Esophagus mucosa (tissue), 1 donor: ENCODE measurements at regions not wholly inside any gene's neighbourhood (a gene's known extent, or its start where the extent isn't known, plus 50 kb on each side); places are given as distances from the start of the nearest gene placed in this dataset.
"Not testable (repeated sequence)": the region's sequence is repeated elsewhere in the genome, so short reads cannot be mapped to it uniquely, and the experiment has no call there.

Experiments used
- ATAC-seq: fragments of 200-7000 bp; cut with Tn5 transposase; one replicate; pipeline ENCODE4 v1.9.1; 2020
- donor health status: DM: yes; HTN: yes; CAD: no.

- ATAC-seq = no peak
Measured at GRCh38 chr19:27729332-27729731, 1483.6 kb downstream of the UQCRFS1 start.

- no peak for ATAC-seq
Measured at GRCh38 chr19:27722625-27723024, 1490.3 kb downstream of the UQCRFS1 start.

GRCh38 chr19:27720155-27720554 is 1492.8 kb downstream of the UQCRFS1 start:
- ATAC-seq = no peak

GRCh38 chr19:27719034-27719433 is 1493.9 kb downstream of the UQCRFS1 start:
- ATAC-seq = no peak

GRCh38 chr19:27718234-27718633 is 1494.7 kb downstream of the UQCRFS1 start:
- no peak for ATAC-seq

GRCh38 chr19:27717825-27718224 is 1495.1 kb downstream of the UQCRFS1 start:
- no peak for ATAC-seq

- no peak for ATAC-seq
Measured at GRCh38 chr19:27716922-27717321, 1496.0 kb downstream of the UQCRFS1 start.

GRCh38 chr19:27714857-27715256 is 1498.1 kb downstream of the UQCRFS1 start:
- no peak for ATAC-seq

GRCh38 chr19:27709496-27709895 is 1503.5 kb downstream of the UQCRFS1 start:
- ATAC-seq = no peak

- ATAC-seq = not testable (repeated sequence)
Measured at GRCh38 chr19:27708986-27709385, 1504.0 kb downstream of the UQCRFS1 start.

GRCh38 chr19:27707026-27707425 is 1505.9 kb downstream of the UQCRFS1 start:
- ATAC-seq = not testable (repeated sequence)

GRCh38 chr19:27705896-27706295 is 1507.1 kb downstream of the UQCRFS1 start:
- no peak for ATAC-seq

GRCh38 chr19:27694361-27695055 is 1518.4 kb downstream of the UQCRFS1 start:
- ATAC-seq = no peak

GRCh38 chr19:27691991-27692390 is 1521.0 kb downstream of the UQCRFS1 start:
- no peak for ATAC-seq

- ATAC-seq = no peak
Measured at GRCh38 chr19:27689734-27690241, 1523.2 kb downstream of the UQCRFS1 start.

GRCh38 chr19:27684293-27684692 is 1528.7 kb downstream of the UQCRFS1 start:
- no peak for ATAC-seq

- ATAC-seq = no peak
Measured at GRCh38 chr19:27681972-27682371, 1531.0 kb downstream of the UQCRFS1 start.

- ATAC-seq = no peak
Measured at GRCh38 chr19:27679905-27680304, 1533.0 kb downstream of the UQCRFS1 start.

- ATAC-seq = no peak
Measured at GRCh38 chr19:27679399-27679798, 1533.6 kb downstream of the UQCRFS1 start.

GRCh38 chr19:27676877-27677276 is 1536.1 kb downstream of the UQCRFS1 start:
- ATAC-seq = no peak

GRCh38 chr19:27676334-27676733 is 1536.6 kb downstream of the UQCRFS1 start:
- no peak for ATAC-seq

- ATAC-seq = no peak
Measured at GRCh38 chr19:27675771-27676170, 1537.2 kb downstream of the UQCRFS1 start.

GRCh38 chr19:27674701-27675100 is 1538.2 kb downstream of the UQCRFS1 start:
- no peak for ATAC-seq

- no peak for ATAC-seq
Measured at GRCh38 chr19:27673986-27674385, 1539.0 kb downstream of the UQCRFS1 start.
